HFFc6 (cell line): ENCODE measurements at regions not wholly inside any gene's neighbourhood (a gene's known extent, or its start where the extent isn't known, plus 50 kb on each side); places are given as distances from the start of the nearest gene placed in this dataset.

Experiments used
- DNase-seq: peaks from one replicate; pipeline ENCODE4 v3.0.0-alpha.2; 2018
- H3K27ac Mint-ChIP-seq: 2 replicates; pipeline ENCODE4 v1.8.0; 2020; ENCODE audit warnings: mild to moderate bottlenecking, mixed read lengths
- H3K27me3 Mint-ChIP-seq: 2 replicates; pipeline ENCODE4 v1.8.0; 2021; ENCODE audit warnings: mild to moderate bottlenecking, moderate library complexity, mixed read lengths; ENCODE audit not compliant: insufficient read depth
- H3K36me3 Mint-ChIP-seq: 2 replicates; pipeline ENCODE4 v1.8.0; 2021; ENCODE audit warnings: low read depth, mixed read lengths
- H3K4me1 Mint-ChIP-seq: 2 replicates; pipeline ENCODE4 v1.8.0; 2020; ENCODE audit warnings: low read depth, mixed read lengths
- H3K4me3 Mint-ChIP-seq: 2 replicates; pipeline ENCODE4 v1.8.0; 2020; ENCODE audit warnings: mild to moderate bottlenecking, moderate library complexity, mixed read lengths
- H3K9me3 Mint-ChIP-seq: 2 replicates; pipeline ENCODE4 v1.8.0; 2020; ENCODE audit warnings: mild to moderate bottlenecking, mixed read lengths
- TF ChIP-seq, protein P1 (sequence below): fragments of 200-600 bp; sonication (generic); IDR thresholded peaks from 2 replicates; pipeline ENCODE4 v1.5.0; 2021; ENCODE audit warnings: antibody characterized with exemption, mild to moderate bottlenecking

DNA sequence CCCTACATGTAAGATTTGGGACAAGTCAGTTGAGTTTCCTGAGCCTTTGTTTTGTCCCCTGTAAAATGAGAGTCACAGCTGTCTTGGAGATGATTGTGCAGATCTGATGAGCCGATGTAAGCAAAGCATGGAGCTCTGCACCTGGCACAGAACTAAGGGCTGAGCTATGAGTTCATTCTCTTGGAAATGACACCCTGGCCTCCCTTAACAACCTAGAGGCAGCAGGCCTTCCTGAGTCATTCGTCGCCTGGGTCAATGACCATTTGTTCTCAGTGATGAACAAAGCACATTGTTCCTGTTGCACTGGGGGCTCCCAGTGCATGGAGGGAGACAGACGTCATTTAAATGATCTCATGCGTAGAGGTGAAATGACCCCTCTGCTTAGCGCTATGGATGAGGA is 62.8 kb upstream of the GCSH start:
- no peak overlapping the region for H3K4me3 Mint-ChIP-seq
- TF ChIP-seq, protein P1, sequence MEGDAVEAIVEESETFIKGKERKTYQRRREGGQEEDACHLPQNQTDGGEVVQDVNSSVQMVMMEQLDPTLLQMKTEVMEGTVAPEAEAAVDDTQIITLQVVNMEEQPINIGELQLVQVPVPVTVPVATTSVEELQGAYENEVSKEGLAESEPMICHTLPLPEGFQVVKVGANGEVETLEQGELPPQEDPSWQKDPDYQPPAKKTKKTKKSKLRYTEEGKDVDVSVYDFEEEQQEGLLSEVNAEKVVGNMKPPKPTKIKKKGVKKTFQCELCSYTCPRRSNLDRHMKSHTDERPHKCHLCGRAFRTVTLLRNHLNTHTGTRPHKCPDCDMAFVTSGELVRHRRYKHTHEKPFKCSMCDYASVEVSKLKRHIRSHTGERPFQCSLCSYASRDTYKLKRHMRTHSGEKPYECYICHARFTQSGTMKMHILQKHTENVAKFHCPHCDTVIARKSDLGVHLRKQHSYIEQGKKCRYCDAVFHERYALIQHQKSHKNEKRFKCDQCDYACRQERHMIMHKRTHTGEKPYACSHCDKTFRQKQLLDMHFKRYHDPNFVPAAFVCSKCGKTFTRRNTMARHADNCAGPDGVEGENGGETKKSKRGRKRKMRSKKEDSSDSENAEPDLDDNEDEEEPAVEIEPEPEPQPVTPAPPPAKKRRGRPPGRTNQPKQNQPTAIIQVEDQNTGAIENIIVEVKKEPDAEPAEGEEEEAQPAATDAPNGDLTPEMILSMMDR = no peak
- no peak for DNase-seq
- H3K9me3 Mint-ChIP-seq = no peaks in the 10 kb centered on the region
- H3K27ac Mint-ChIP-seq = no peak overlapping the region
- H3K36me3 Mint-ChIP-seq = peaks cover 3% of the 10 kb centered on the region; the same call in 1 of the 2 replicates
- H3K27me3 Mint-ChIP-seq = peaks cover 16% of the 10 kb centered on the region
- no peaks in the 10 kb centered on the region for H3K4me1 Mint-ChIP-seq

DNA sequence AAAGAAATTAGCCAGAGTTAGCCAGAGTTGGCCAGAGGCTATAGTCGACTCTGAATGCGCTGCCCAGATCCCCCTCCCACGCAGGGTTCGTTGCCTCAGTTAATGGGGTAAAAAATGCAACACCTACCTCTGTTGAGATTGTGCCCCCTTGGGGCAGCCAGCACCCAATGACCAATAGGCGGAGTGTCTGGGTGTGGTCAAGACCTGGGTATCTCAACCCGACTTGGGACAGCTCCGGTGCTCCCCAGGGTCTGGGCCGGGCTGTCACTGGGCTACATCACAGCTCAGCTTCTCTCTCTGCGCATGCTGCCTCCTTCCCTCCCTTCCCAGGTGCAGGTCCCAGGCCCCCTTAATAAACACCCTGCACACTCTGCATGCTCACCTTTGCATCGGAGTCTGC is 59.6 kb upstream of the GCSH start:
- H3K9me3 Mint-ChIP-seq = no peaks in the 10 kb centered on the region
- TF ChIP-seq, protein P1 = no peak
- no peak overlapping the region for H3K4me3 Mint-ChIP-seq
- no peaks in the 10 kb centered on the region for H3K4me1 Mint-ChIP-seq
- no peaks in the 10 kb centered on the region for H3K36me3 Mint-ChIP-seq
- no peak for DNase-seq
- peaks cover 24% of the 10 kb centered on the region for H3K27me3 Mint-ChIP-seq
- no peak overlapping the region for H3K27ac Mint-ChIP-seq

DNA sequence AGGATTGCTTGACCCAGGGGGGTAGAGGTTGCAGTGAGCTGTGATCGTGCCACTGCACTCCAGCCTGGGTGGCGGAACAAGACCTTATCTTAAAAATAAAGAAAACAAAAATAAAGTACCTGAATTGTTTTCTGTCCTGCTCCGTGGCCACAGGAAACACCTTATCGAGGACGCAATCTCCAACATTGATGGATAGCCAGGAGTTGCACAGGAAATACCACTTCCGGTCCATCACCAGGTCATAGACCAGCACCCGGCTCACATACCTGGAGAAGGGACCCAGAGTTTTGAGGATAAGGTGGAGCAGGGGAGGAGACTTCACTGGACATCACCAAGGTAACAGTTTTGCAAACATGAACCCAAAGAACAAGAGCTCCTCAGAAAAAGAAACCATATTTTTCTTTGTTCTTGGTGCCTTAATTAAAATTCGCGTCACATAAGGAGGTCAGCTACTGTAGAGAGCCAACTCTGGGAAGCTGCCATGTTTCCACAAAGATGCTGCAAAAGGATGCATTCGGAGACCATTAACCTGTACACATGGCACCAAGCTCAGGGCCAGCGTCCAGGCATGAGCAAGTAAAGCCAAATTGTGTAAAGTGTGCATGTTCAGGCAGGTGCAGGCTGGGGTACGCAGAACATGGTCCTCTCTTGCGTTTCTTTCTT is 55.6 kb upstream of the GCSH start:
- peaks cover 41% of the 10 kb centered on the region for H3K27me3 Mint-ChIP-seq
- TF ChIP-seq, protein P1 = no peak
- H3K4me3 Mint-ChIP-seq = no peak overlapping the region
- no peak for DNase-seq
- H3K36me3 Mint-ChIP-seq = no peaks in the 10 kb centered on the region
- no peaks in the 10 kb centered on the region for H3K9me3 Mint-ChIP-seq
- H3K4me1 Mint-ChIP-seq = no peaks in the 10 kb centered on the region
- no peak overlapping the region for H3K27ac Mint-ChIP-seq

DNA sequence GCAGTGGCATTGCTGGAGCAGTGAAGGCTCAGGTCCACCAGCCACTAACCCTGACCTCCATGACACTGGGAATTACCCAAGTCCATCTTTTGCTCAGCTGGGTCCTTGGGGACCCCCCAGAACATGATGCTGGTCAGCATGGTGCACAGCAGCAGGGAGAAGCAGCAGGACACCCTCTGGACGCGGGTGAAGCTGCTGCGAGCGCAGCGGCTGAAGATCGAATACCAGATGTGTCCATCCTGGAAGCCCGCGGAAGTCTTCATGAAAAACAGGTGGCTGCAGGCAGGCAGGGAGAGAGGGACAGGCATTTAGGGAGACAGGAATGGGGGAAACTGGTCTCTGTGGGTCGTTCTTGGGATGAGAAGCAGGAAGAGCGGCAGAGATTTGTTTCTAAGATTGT is 53.4 kb upstream of the GCSH start:
- Mint-ChIP-seq H3K36me3 (no peaks in the 10 kb centered on the region), H3K4me1 (no peaks in the 10 kb centered on the region), H3K9me3 (no peaks in the 10 kb centered on the region), H3K4me3 (no peak overlapping the region), H3K27me3 (peaks cover 42% of the 10 kb centered on the region), H3K27ac (no peak overlapping the region)
- no peak for DNase-seq
- TF ChIP-seq, protein P1 = no peak

DNA sequence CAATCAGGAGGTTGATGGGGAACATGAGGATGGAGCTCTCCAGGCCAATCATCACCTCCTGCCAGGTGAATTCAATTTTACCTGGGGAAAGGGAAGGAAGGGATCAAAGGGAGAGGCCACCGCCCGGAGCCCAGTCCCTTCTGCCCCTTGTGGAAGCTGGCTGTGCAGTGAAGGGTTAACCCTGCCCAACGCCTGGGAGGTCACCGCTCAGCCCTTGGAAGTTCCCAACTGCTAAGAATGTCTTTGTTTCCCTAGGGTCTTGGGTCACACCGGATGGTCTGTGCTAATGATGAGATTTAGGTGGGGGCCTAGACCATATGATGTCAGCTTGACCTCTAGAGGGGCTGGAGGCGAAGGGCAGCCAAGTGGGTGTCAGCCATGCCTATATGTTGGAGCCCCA is 52.1 kb upstream of the GCSH start:
- DNase-seq = no peak
- H3K36me3 Mint-ChIP-seq = no peaks in the 10 kb centered on the region
- no peaks in the 10 kb centered on the region for H3K9me3 Mint-ChIP-seq
- H3K27me3 Mint-ChIP-seq = peaks cover 37% of the 10 kb centered on the region
- H3K4me3 Mint-ChIP-seq = no peak overlapping the region
- H3K27ac Mint-ChIP-seq = no peak overlapping the region
- TF ChIP-seq, protein P1 = no peak
- no peaks in the 10 kb centered on the region for H3K4me1 Mint-ChIP-seq
